ENCODE measurements at regions not wholly inside any gene's neighbourhood (a gene's known extent, or its start where the extent isn't known, plus 50 kb on each side); places are given as distances from the start of the nearest gene placed in this dataset.

DNA sequence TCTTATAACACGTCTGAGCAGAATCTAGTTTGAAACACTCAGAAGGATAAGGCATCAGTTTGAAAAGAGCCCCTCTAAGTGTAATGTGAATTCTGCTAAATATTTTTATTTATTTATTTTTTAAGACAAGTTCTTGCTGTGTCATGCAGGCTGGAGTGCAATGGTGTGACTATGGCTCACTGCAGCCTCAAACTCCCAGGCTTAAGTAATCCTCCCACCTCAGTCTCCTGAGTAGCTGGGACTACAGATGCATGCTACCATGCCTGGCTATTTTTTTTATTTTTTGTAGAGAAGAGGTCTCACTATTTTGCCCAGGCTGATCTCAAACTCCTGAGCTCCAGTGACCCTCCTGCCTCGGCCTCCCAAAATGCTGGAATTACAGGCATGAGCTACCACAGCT lies 225.9 kb upstream of the SEL1L start:
- TF ChIP-seq POLR2AphosphoS5 (IDR thresholded peaks at IDR 0.05; ENCODE audit: borderline replicate concordance, low read depth, low read length) (no peak), EZH2 (IDR thresholded peaks at IDR 0.05) (no peak)
